GM12891 (cell line): ENCODE measurements at regions not wholly inside any gene's neighbourhood (a gene's known extent, or its start where the extent isn't known, plus 50 kb on each side); places are given as distances from the start of the nearest gene placed in this dataset.

Experiments
- POLR2A ChIP-seq: IDR thresholded peaks from 2 replicates; pipeline ENCODE4 v1.6.1; 2011; ENCODE audit warnings: low read depth, low read length, control low read depth
- POLR2AphosphoS5 ChIP-seq: IDR thresholded peaks from 2 replicates; pipeline ENCODE4 v1.6.1; 2011; ENCODE audit warnings: low read depth, low read length, control low read depth
- SPI1 ChIP-seq: IDR thresholded peaks from 2 replicates; pipeline ENCODE4 v1.6.1; 2011; ENCODE audit warnings: low read depth, low read length, control low read depth

GRCh38 chr4:37070041-37070440 lies 174.5 kb upstream of the NWD2 start:
- TF ChIP-seq POLR2AphosphoS5, result no peak
- TF ChIP-seq POLR2A, result no peak
- no peak for TF ChIP-seq SPI1
